ENCODE measurements at regions not wholly inside any gene's neighbourhood (a gene's known extent, or its start where the extent isn't known, plus 50 kb on each side); places are given as distances from the start of the nearest gene placed in this dataset.
"Not testable (repeated sequence)": the region's sequence is repeated elsewhere in the genome, so short reads cannot be mapped to it uniquely, and the experiment has no call there.

- DNase-seq, result no peak
Measured at GRCh38 chr17:73900516-73900915, 256.3 kb upstream of the SDK2 start.

- no peak for DNase-seq
Measured at GRCh38 chr17:73901249-73901648, 257.0 kb upstream of the SDK2 start.

GRCh38 chr17:73901661-73902415, 257.6 kb upstream of the SDK2 start:
- no peak for DNase-seq

GRCh38 chr17:73902416-73903181, 258.4 kb upstream of the SDK2 start:
- no peak for DNase-seq

- no peak for DNase-seq
Measured at GRCh38 chr17:73906896-73907870, 262.9 kb upstream of the SDK2 start.

- DNase-seq, result no peak
Measured at GRCh38 chr17:73909186-73909585, 264.9 kb upstream of the SDK2 start.

GRCh38 chr17:73910206-73910605, 266.0 kb upstream of the SDK2 start:
- DNase-seq, result no peak

DNA sequence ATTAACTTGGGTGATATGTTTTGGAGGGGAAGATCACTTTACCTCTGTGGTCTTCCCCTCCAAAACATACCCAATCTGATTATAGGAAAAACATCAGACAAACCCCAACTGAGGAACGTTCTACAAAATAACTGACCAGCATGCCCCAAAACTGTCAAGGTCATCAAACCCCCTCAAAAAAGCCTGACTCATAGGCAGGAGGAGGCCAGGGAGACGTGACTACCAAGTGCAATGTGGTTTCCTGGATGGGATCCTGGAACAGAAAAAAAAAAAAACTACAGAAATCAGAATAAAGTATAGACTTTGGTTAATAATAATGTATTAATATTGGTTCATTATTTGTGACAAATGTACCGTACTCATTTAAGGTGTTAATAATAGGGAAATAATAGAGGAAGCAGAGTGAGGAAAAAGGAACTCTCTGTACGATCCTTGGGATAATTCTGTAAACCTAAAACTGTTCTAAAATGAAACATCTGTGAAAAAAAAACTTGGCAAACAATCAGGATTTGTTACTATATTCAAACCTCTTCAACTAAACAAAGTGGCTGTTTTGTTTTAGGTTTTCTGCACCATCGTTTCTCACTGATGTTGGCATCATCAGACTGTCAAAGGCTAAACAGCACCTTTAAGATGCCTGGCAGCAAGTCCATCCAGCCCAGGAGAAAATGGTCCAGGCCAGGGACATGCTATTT, 266.7 kb upstream of the SDK2 start:
- no peak for DNase-seq

- DNase-seq, result no peak
Measured at GRCh38 chr17:73911726-73912372, 267.6 kb upstream of the SDK2 start.

GRCh38 chr17:73912373-73912746, 268.1 kb upstream of the SDK2 start:
- no peak for DNase-seq

GRCh38 chr17:73914536-73915274, 270.5 kb upstream of the SDK2 start:
- no peak for DNase-seq

DNA sequence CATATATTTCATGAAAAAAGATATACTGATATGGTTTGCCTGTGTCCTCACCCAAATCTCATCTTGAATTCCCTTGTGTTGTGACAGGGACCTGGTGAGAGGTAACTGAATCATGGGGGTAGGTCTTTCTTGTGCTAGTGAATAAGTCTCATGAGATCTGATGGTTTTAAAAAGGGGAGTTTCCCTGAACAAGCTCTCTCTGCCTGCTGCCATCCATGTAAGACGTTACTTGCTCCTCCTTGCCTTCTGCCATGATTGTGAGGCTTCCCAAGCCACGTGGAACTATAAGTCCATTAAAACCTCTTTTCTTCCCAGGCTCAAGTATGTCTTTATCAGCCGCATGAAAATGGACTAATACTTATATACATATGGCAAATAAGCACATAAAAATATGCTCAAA, 274.8 kb upstream of the SDK2 start:
- DNase-seq, result not testable (repeated sequence)

DNA sequence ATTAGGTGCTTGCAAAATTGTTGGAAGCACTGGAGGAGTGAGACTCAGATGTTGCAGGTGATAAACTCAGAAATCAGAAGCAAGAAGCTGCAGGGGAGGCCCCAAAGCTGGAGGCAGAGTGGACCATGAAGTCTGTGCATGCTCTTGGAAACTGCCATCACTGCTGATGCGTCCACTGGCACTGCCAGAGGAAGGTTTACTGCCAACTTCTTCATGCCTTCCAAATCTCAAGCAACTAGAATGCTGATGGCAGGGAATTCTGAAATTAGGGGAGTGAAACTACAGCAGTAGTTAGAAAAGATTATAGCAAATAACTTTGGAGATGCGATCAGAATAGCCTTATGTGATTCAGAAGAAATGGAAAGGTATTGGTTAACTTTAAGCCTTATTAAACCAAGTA, 277.1 kb upstream of the SDK2 start:
- DNase-seq, result no peak

DNA sequence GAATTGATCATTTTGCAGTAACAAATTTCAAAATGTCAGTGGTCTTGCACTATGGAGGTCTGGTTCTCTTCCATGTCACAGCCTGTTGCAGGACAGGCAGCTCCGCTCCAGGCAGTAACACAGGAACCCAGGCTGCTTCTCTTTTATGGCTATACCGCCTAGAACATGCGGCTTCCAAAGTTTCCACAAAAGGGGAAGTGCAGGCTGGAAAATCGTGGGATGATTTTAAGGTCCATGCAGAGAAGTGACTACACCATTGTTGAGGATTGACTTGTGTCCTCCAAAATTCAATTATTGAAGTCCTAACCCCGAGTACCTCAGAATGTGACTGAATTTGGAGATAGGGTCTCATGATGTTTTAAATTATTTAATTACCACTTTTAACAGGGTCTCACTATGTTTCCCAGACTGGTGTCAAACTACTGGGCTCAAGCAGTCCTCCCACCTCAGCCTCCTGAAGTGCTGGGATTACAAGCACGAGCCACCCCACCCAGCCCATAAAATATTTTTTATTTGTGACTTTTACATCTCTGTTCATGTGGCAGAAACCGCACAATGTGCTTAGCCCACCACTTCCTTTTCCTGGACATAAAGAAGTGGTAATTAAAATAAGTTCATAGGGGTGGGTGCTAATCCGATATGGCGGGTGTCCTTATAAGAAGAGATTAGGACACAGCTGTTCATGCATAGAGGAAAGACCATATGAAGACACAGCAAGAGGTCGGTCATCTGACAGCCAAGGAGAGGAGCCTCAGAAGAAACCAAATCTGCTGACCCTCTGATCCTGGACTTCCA, 279.2 kb upstream of the RPL38 start:
- DNase-seq, result no peak

DNA sequence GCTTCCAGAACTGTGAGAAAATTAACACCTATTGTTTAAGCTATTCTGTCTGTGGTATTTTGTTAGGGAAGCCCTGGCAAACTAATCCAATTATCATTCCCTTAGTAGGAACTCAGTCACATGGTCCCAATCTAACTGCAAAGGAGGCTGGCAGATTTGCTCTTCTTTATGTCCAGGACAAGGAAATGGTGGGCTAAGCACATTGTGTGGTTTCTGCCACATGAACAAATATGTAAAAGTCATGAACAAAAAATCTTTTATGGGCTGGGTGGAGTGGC, 278.6 kb upstream of the RPL38 start:
- no peak for DNase-seq

GRCh38 chr17:73929860-73930430, 273.5 kb upstream of the RPL38 start:
- no peak for DNase-seq

DNA sequence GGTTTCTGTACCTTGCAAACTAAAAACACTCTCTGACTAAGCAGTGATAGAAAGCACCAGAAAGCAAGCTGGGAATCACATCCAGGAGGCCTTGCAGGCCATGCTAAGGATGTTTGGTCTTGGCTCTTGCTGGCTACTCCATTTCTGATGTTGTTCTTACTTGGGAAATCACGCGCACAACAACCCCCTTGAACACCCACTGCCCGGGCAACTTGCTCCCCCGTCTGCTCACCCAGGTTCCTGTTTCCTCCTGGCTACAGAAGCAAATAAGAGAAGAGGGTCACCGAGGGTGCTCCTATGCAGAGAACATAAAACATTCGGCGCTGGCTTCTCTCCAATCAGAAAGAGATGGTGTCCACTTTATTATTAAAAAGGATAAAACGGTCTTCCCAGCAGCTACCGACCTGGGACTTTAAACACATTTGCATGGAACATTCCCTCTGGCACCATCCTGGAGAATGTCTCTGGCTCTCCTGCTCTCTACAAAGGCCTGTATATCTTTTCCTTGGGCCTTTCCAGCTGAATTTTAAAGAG, 271.2 kb upstream of the RPL38 start:
- no peak for DNase-seq

DNA sequence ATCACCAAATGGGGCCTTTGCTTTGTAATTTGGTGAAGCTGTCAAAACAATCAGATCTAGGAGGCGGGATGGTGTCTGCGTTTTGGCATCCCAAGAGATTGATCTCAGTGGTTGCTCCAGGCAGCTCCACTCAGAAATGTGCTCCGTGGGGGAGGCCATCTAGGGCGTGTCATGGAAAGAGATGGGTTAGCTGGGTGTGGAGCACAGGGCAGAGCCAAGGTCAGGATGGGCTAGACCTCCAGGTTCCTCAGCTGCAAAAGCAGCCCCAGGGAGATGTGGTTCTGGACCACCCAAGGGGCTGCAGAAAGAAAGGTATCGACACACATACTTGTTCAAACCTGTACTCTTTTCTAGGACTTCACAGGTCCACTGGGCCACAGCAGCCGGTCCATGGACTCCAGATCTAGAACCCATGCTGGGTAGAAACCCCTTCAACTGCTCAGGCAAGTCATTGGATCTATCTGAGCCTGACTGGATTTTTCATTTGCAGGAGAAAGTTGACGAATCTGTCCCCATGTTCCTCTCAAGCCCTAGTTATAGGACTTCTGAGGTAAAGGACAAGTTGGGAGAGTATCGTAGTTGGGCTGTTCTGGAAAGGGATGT, 270.2 kb upstream of the RPL38 start:
- DNase-seq, result no peak

DNA sequence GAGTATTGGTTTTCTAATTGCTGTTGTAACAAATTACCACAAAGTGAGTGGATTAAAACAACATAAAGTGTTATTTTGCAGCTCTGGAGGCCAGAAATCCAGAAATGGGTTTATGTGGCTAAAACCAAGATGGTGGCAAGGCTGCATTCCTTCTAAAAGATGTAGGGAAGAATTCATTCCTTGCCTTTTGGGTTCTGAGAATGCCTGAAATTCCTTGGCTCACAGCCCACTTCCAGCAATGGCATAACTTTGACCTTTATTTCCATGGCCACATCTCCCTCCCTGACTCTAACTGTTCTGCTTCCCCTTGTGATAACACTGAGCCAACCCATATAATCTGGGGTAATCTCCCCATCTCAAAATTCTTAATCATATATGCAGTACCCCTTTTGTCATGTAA, 269.6 kb upstream of the RPL38 start:
- no peak for DNase-seq

DNA sequence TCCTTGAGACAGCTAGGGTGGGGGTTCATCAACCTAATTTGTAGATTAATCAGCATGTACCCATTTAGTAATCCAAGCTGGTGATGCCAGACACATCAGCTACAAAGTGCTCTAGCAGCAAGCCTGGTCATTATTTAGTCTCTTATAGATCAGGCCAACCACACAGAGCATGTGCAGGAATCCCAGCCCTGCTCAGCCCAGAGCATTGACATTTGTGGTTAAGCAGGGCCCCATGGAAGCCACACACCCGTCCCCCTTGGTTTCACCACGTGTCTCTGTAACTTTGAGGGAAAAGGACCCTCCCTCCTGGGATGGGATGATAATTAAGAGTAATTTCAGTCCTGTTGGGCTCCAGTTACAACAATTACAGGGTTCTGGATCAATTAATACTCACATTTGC, 268.8 kb upstream of the RPL38 start:
- DNase-seq, result no peak

Measured in kidney glomerular epithelial cell (primary cell).